ENCODE measurements at regions not wholly inside any gene's neighbourhood (a gene's known extent, or its start where the extent isn't known, plus 50 kb on each side); places are given as distances from the start of the nearest gene placed in this dataset.
"Not testable (repeated sequence)": the region's sequence is repeated elsewhere in the genome, so short reads cannot be mapped to it uniquely, and the experiment has no call there.

GRCh38 chr1:163604321-163604720 lies 282.6 kb downstream of the NUF2 start:
- no peak overlapping the region for H3K27ac ChIP-seq (ENCODE audit: low read depth, low read length)
- H3K27me3 ChIP-seq (ENCODE audit: insufficient read depth, low read length), result no peaks in the 10 kb centered on the region
- H3K4me3 ChIP-seq (ENCODE audit: low read depth, low read length), result no peak overlapping the region
- H3K79me2 ChIP-seq (ENCODE audit: control insufficient read depth, insufficient read depth, low read length, unreplicated experiment), result no peaks in the 10 kb centered on the region
- H3K4me1 ChIP-seq (ENCODE audit: control insufficient read depth, insufficient read depth, low read length, unreplicated experiment), result no peaks in the 10 kb centered on the region
- H3K36me3 ChIP-seq (ENCODE audit: insufficient read depth, low read length), result no peaks in the 10 kb centered on the region
- H2AFZ ChIP-seq (ENCODE audit: low read length, unreplicated experiment), result no peak overlapping the region

DNA sequence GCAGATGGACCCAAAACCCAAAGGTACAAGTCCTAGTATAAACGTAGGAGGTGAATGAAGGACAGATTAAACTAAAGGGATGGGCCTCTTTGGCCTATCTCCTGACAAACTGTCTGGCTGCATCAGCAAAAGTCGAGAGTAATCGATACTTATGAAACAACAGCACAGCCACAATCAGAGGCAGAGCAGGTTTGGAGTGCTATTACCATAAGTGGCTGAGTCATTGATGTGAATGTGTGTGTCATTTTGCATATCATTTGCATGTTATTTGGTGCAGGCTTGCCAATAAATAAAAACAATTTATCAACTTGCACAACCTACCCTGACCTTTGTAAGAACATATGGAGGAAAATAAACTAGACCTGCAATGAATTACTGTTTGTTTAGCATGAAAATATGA lies 283.1 kb downstream of the NUF2 start:
- no peaks in the 10 kb centered on the region for H3K27me3 ChIP-seq (ENCODE audit: insufficient read depth, low read length)
- no peaks in the 10 kb centered on the region for H3K79me2 ChIP-seq (ENCODE audit: control insufficient read depth, insufficient read depth, low read length, unreplicated experiment)
- H3K4me1 ChIP-seq (ENCODE audit: control insufficient read depth, insufficient read depth, low read length, unreplicated experiment), result no peaks in the 10 kb centered on the region
- H3K4me3 ChIP-seq (ENCODE audit: low read depth, low read length), result no peak overlapping the region
- no peak overlapping the region for H2AFZ ChIP-seq (ENCODE audit: low read length, unreplicated experiment)
- H3K36me3 ChIP-seq (ENCODE audit: insufficient read depth, low read length), result no peaks in the 10 kb centered on the region
- no peak overlapping the region for H3K27ac ChIP-seq (ENCODE audit: low read depth, low read length)

- H3K27me3 ChIP-seq (ENCODE audit: insufficient read depth, low read length), result no peaks in the 10 kb centered on the region
- H3K4me3 ChIP-seq (ENCODE audit: low read depth, low read length), result no peak overlapping the region
- H3K27ac ChIP-seq (ENCODE audit: low read depth, low read length), result no peak overlapping the region
- H3K36me3 ChIP-seq (ENCODE audit: insufficient read depth, low read length), result no peaks in the 10 kb centered on the region
- no peaks in the 10 kb centered on the region for H3K4me1 ChIP-seq (ENCODE audit: control insufficient read depth, insufficient read depth, low read length, unreplicated experiment)
- no peaks in the 10 kb centered on the region for H3K79me2 ChIP-seq (ENCODE audit: control insufficient read depth, insufficient read depth, low read length, unreplicated experiment)
- no peak overlapping the region for H2AFZ ChIP-seq (ENCODE audit: low read length, unreplicated experiment)
Measured at GRCh38 chr1:163608979-163609378, 287.2 kb downstream of the NUF2 start.

GRCh38 chr1:163609858-163610257 lies 288.1 kb downstream of the NUF2 start:
- Histone ChIP-seq H3K4me3 (ENCODE audit: low read depth, low read length) (no peak overlapping the region), H3K36me3 (ENCODE audit: insufficient read depth, low read length) (no peaks in the 10 kb centered on the region), H3K4me1 (ENCODE audit: control insufficient read depth, insufficient read depth, low read length, unreplicated experiment) (no peaks in the 10 kb centered on the region), H2AFZ (ENCODE audit: low read length, unreplicated experiment) (no peak overlapping the region), H3K79me2 (ENCODE audit: control insufficient read depth, insufficient read depth, low read length, unreplicated experiment) (no peaks in the 10 kb centered on the region), H3K27me3 (ENCODE audit: insufficient read depth, low read length) (no peaks in the 10 kb centered on the region), H3K27ac (ENCODE audit: low read depth, low read length) (no peak overlapping the region)

GRCh38 chr1:163610486-163610885 lies 288.7 kb downstream of the NUF2 start:
- Histone ChIP-seq H3K27me3 (ENCODE audit: insufficient read depth, low read length) (no peaks in the 10 kb centered on the region), H3K4me1 (ENCODE audit: control insufficient read depth, insufficient read depth, low read length, unreplicated experiment) (no peaks in the 10 kb centered on the region), H3K36me3 (ENCODE audit: insufficient read depth, low read length) (no peaks in the 10 kb centered on the region), H3K79me2 (ENCODE audit: control insufficient read depth, insufficient read depth, low read length, unreplicated experiment) (no peaks in the 10 kb centered on the region), H2AFZ (ENCODE audit: low read length, unreplicated experiment) (no peak overlapping the region), H3K27ac (ENCODE audit: low read depth, low read length) (no peak overlapping the region), H3K4me3 (ENCODE audit: low read depth, low read length) (no peak overlapping the region)

- H3K4me3 ChIP-seq (ENCODE audit: low read depth, low read length), result no peak overlapping the region
- H2AFZ ChIP-seq (ENCODE audit: low read length, unreplicated experiment), result no peak overlapping the region
- H3K4me1 ChIP-seq (ENCODE audit: control insufficient read depth, insufficient read depth, low read length, unreplicated experiment), result no peaks in the 10 kb centered on the region
- no peaks in the 10 kb centered on the region for H3K79me2 ChIP-seq (ENCODE audit: control insufficient read depth, insufficient read depth, low read length, unreplicated experiment)
- no peaks in the 10 kb centered on the region for H3K36me3 ChIP-seq (ENCODE audit: insufficient read depth, low read length)
- H3K27me3 ChIP-seq (ENCODE audit: insufficient read depth, low read length), result no peaks in the 10 kb centered on the region
- no peak overlapping the region for H3K27ac ChIP-seq (ENCODE audit: low read depth, low read length)
Measured at GRCh38 chr1:163614361-163614760, 292.6 kb downstream of the NUF2 start.

DNA sequence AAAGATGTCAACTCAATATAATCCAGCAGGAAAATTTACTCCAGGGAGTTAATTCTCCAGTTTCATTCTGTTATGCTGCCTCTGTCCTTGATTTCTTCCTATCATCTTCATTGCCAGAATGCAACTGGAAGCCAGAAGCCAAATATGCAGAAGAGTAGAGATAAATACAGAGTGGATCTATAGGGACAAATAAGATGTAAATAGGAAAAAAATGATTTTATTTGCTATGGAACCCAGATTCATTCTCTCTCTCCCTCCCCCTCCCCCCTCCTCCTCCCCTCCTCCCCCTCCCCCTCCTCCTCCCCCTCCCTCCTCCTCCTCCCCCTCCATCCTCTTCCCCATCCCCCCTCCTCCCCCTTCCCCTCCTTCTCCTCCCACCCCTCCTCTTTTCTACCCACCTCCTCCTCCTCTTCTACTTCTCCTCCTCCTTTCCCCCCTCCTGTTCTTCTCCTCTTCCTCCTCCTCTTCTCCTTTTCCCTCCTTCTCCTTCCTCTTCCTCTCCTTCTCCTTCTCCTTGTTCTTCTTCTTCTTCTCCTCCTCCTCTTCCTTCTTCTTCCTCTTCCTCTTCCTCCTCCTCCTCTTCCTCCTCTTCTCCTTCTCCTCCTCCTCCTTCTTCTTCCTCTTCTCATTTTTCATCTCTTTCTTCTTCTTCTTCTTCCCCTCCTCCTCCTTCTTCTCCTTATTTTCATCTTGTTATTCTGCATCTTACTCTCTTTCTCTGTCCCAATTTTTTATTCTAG lies 306.4 kb downstream of the NUF2 start:
- no peaks in the 10 kb centered on the region for H3K79me2 ChIP-seq (ENCODE audit: control insufficient read depth, insufficient read depth, low read length, unreplicated experiment)
- no peaks in the 10 kb centered on the region for H3K4me1 ChIP-seq (ENCODE audit: control insufficient read depth, insufficient read depth, low read length, unreplicated experiment)
- H2AFZ ChIP-seq (ENCODE audit: low read length, unreplicated experiment), result no peak overlapping the region
- no peak overlapping the region for H3K4me3 ChIP-seq (ENCODE audit: low read depth, low read length)
- H3K27me3 ChIP-seq (ENCODE audit: insufficient read depth, low read length), result no peaks in the 10 kb centered on the region
- no peaks in the 10 kb centered on the region for H3K36me3 ChIP-seq (ENCODE audit: insufficient read depth, low read length)
- H3K27ac ChIP-seq (ENCODE audit: low read depth, low read length), result no peak overlapping the region

- H3K27me3 ChIP-seq (ENCODE audit: insufficient read depth, low read length), result no peaks in the 10 kb centered on the region
- no peaks in the 10 kb centered on the region for H3K79me2 ChIP-seq (ENCODE audit: control insufficient read depth, insufficient read depth, low read length, unreplicated experiment)
- H3K4me1 ChIP-seq (ENCODE audit: control insufficient read depth, insufficient read depth, low read length, unreplicated experiment), result no peaks in the 10 kb centered on the region
- H3K27ac ChIP-seq (ENCODE audit: low read depth, low read length), result no peak overlapping the region
- H3K4me3 ChIP-seq (ENCODE audit: low read depth, low read length), result no peak overlapping the region
- no peak overlapping the region for H2AFZ ChIP-seq (ENCODE audit: low read length, unreplicated experiment)
- H3K36me3 ChIP-seq (ENCODE audit: insufficient read depth, low read length), result no peaks in the 10 kb centered on the region
Measured at GRCh38 chr1:163632269-163632668, 310.5 kb downstream of the NUF2 start.

DNA sequence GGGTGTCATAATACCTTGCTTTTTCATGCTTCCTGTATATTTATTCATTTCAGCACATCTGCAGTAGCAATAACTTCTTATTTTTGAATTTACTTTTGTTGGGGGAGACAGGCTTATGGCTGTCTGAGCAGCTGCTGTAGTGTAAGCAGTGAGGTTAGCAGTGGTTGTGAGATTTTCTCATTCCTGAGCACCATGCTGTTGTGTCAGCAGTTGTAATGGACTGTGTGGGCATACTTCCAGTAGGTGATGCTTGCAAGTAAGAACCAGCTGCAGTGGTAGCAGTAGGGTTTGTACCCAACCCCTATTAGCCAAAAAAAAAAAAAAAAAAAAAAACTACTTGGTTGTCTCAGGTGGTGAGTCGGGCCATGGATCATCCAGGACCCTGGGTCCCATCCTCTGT lies 311.6 kb downstream of the NUF2 start:
- H3K79me2 ChIP-seq (ENCODE audit: control insufficient read depth, insufficient read depth, low read length, unreplicated experiment), result no peaks in the 10 kb centered on the region
- H3K36me3 ChIP-seq (ENCODE audit: insufficient read depth, low read length), result no peaks in the 10 kb centered on the region
- no peak overlapping the region for H3K27ac ChIP-seq (ENCODE audit: low read depth, low read length)
- H2AFZ ChIP-seq (ENCODE audit: low read length, unreplicated experiment), result no peak overlapping the region
- no peaks in the 10 kb centered on the region for H3K4me1 ChIP-seq (ENCODE audit: control insufficient read depth, insufficient read depth, low read length, unreplicated experiment)
- no peaks in the 10 kb centered on the region for H3K27me3 ChIP-seq (ENCODE audit: insufficient read depth, low read length)
- H3K4me3 ChIP-seq (ENCODE audit: low read depth, low read length), result no peak overlapping the region

DNA sequence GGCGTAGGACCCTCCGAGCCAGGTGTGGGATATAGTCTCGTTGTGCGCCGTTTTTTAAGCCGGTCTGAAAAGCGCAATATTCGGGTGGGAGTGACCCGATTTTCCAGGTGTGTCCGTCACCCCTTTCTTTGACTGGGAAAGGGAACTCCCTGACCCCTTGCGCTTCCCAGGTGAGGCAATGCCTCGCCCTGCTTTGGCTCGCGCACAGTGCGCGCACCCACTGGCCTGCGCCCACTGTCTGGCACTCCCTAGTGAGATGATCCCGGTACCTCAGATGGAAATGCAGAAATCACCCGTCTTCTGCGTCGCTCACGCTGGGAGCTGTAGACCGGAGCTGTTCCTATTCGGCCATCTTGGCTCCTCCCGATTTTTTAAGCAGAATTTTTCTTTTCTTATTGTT lies 323.9 kb downstream of the NUF2 start:
- H3K79me2 ChIP-seq (ENCODE audit: control insufficient read depth, insufficient read depth, low read length, unreplicated experiment); H3K27me3 ChIP-seq (ENCODE audit: insufficient read depth, low read length); H3K36me3 ChIP-seq (ENCODE audit: insufficient read depth, low read length); H2AFZ ChIP-seq (ENCODE audit: low read length, unreplicated experiment); H3K4me3 ChIP-seq (ENCODE audit: low read depth, low read length); H3K4me1 ChIP-seq (ENCODE audit: control insufficient read depth, insufficient read depth, low read length, unreplicated experiment); H3K27ac ChIP-seq (ENCODE audit: low read depth, low read length): not testable (repeated sequence)

DNA sequence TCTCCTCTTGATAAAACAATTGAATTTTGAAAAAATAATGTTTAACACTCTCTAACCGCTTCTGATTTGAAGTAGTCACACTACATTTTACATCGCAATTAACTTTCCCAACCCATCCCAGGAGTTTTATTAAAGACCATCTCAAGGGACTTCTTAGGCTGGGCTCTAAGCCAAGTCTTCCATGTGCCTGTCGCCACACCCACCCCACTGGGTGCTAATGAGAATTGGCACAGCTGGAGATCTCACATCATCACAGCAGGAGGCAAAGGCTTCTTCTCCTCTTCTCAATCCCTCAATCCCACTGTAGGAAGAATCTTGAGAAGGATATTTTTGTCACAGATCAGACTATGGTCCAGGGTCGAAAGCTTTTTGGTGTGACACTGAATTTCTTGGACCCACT lies 328.9 kb downstream of the NUF2 start:
- no peak overlapping the region for H3K4me3 ChIP-seq (ENCODE audit: low read depth, low read length)
- H3K4me1 ChIP-seq (ENCODE audit: control insufficient read depth, insufficient read depth, low read length, unreplicated experiment), result no peaks in the 10 kb centered on the region
- no peak overlapping the region for H3K27ac ChIP-seq (ENCODE audit: low read depth, low read length)
- H3K79me2 ChIP-seq (ENCODE audit: control insufficient read depth, insufficient read depth, low read length, unreplicated experiment), result no peaks in the 10 kb centered on the region
- no peaks in the 10 kb centered on the region for H3K36me3 ChIP-seq (ENCODE audit: insufficient read depth, low read length)
- no peak overlapping the region for H2AFZ ChIP-seq (ENCODE audit: low read length, unreplicated experiment)
- no peaks in the 10 kb centered on the region for H3K27me3 ChIP-seq (ENCODE audit: insufficient read depth, low read length)

Data from ACC112 (cell line).